ENCODE measurements at regions not wholly inside any gene's neighbourhood (a gene's known extent, or its start where the extent isn't known, plus 50 kb on each side); places are given as distances from the start of the nearest gene placed in this dataset.

GRCh38 chr13:62933809-62934208, 1518.2 kb upstream of the PCDH20 start:
- DNase-seq (no peak), ATAC-seq (replicated peaks) (no peak)
- H3K27me3 Mint-ChIP-seq = no peaks in the 10 kb centered on the region
- no peak overlapping the region for H3K27ac Mint-ChIP-seq
- no peaks in the 10 kb centered on the region for H3K4me1 Mint-ChIP-seq
- no peaks in the 10 kb centered on the region for H3K36me3 Mint-ChIP-seq
- no peak overlapping the region for H3K4me3 Mint-ChIP-seq
- peaks cover 0 to 6% of the 10 kb centered on the region in 2 donors for H3K9me3 Mint-ChIP-seq

- Mint-ChIP-seq H3K27ac (no peak overlapping the region), H3K4me3 (no peak overlapping the region), H3K36me3 (no peaks in the 10 kb centered on the region), H3K4me1 (no peaks in the 10 kb centered on the region), H3K9me3 (peaks cover 0 to 6% of the 10 kb centered on the region in 2 donors), H3K27me3 (no peaks in the 10 kb centered on the region)
- ATAC-seq (replicated peaks) = no peak
- DNase-seq = no peak
Observed at GRCh38 chr13:62932256-62932883, 1516.7 kb upstream of the PCDH20 start.

- Mint-ChIP-seq H3K4me1 (no peaks in the 10 kb centered on the region), H3K36me3 (no peaks in the 10 kb centered on the region), H3K4me3 (no peak overlapping the region), H3K27ac (no peak overlapping the region), H3K27me3 (no peaks in the 10 kb centered on the region), H3K9me3 (peaks cover 0 to 6% of the 10 kb centered on the region in 2 donors)
- DNase-seq (no peak), ATAC-seq (replicated peaks) (no peak)
Observed at GRCh38 chr13:62931853-62932252, 1516.2 kb upstream of the PCDH20 start.

GRCh38 chr13:62924395-62924794, 1508.7 kb upstream of the PCDH20 start:
- Mint-ChIP-seq H3K4me1 (no peaks in the 10 kb centered on the region), H3K4me3 (no peak overlapping the region), H3K36me3 (no peaks in the 10 kb centered on the region), H3K27ac (no peak overlapping the region), H3K27me3 (no peaks in the 10 kb centered on the region), H3K9me3 (peaks cover 3 to 7% of the 10 kb centered on the region in 2 donors)
- DNase-seq = no peak
- no peak for ATAC-seq (replicated peaks)

GRCh38 chr13:62920159-62920558, 1504.5 kb upstream of the PCDH20 start:
- no peak for ATAC-seq (replicated peaks)
- H3K27ac Mint-ChIP-seq = no peak overlapping the region

DNA sequence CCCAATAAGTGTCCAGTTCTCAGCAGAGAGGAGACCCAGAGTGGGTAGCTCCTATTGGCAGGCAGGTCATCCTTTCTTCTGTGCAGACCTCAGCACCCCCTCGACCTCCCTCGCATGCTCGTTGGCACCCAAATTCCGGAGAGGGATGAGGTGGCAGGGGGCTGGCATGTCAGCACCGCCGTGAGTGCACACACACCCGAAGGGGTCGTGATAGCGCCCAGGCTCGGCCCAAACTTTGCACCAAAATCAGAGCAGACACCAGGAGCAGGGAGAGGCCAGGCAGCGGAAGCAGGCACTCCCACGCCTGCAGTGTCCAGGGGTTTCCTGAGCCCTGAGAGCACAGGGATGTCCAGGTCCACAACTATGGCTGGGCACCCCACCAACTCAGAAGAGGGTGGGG, 1503.8 kb upstream of the PCDH20 start:
- no peak overlapping the region for H3K27ac Mint-ChIP-seq
- DNase-seq = no peak
- H3K4me1 Mint-ChIP-seq = no peaks in the 10 kb centered on the region
- H3K9me3 Mint-ChIP-seq = peaks cover 4 to 6% of the 10 kb centered on the region in 2 donors
- no peak for ATAC-seq (replicated peaks)
- H3K27me3 Mint-ChIP-seq = no peaks in the 10 kb centered on the region
- no peaks in the 10 kb centered on the region for H3K36me3 Mint-ChIP-seq
- H3K4me3 Mint-ChIP-seq = no peak overlapping the region

More at GRCh38 chr13:62920159-62920558, 1504.5 kb upstream of the PCDH20 start:
- no peaks in the 10 kb centered on the region for H3K36me3 Mint-ChIP-seq
- no peak for DNase-seq
- H3K4me1 Mint-ChIP-seq = no peaks in the 10 kb centered on the region
- no peaks in the 10 kb centered on the region for H3K27me3 Mint-ChIP-seq
- H3K9me3 Mint-ChIP-seq = peaks cover 3 to 6% of the 10 kb centered on the region in 2 donors
- H3K4me3 Mint-ChIP-seq = no peak overlapping the region

DNA sequence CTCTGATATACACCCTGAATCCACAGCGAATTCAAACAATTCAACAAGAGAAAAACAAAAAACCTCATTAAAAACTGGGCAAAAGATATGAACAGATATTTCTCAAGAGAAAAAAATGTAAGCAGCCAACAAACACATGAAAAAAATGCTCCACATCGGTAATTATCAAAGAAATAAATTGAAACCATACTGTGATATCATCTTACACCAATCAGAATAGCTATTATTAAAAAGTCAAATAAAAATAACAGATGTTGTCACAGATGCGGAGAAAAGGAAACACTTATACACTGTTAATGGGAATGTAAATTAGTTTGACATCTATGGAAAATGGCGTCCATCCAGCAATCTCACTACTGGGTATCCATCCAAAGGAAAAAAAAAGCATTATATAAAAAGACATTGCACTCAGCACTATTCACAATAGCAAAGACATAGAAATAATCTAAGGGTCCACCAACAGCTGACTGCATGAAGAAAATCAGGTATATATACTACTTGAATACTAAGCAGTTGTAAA, 1495.0 kb upstream of the PCDH20 start:
- no peak overlapping the region for H3K27ac Mint-ChIP-seq

DNA sequence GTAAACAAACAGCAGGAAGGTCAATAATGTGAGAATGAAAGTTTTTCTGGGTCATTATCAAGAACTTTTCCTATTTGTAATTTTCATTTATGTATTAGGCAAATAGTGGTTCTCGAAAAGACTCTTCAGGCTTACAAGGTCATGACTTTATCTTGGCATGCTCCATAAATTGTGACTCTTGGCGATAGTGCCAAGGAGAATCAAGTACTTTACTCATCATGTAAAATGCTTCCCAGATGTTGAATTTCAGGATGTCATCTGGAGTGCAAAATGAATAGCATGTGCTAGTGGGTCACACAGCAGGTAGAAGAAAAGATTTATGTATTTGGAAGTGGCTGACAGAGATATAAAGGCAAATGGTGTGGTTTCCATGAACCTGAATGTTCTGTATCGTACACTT, 1492.7 kb upstream of the PCDH20 start:
- ATAC-seq (replicated peaks) (no peak), DNase-seq (no peak)
- Mint-ChIP-seq H3K4me3 (no peak overlapping the region), H3K27me3 (no peaks in the 10 kb centered on the region), H3K27ac (no peak overlapping the region), H3K36me3 (no peaks in the 10 kb centered on the region), H3K9me3 (peaks cover 0 to 2% of the 10 kb centered on the region in 2 donors), H3K4me1 (no peaks in the 10 kb centered on the region)

More for the DNA sequence above, 1495.0 kb upstream of the PCDH20 start:
- DNase-seq (no peak), ATAC-seq (replicated peaks) (no peak)
- Mint-ChIP-seq H3K27me3 (no peaks in the 10 kb centered on the region), H3K4me1 (no peaks in the 10 kb centered on the region), H3K4me3 (no peak overlapping the region), H3K36me3 (no peaks in the 10 kb centered on the region), H3K9me3 (peaks cover 0 to 3% of the 10 kb centered on the region in 2 donors)

DNA sequence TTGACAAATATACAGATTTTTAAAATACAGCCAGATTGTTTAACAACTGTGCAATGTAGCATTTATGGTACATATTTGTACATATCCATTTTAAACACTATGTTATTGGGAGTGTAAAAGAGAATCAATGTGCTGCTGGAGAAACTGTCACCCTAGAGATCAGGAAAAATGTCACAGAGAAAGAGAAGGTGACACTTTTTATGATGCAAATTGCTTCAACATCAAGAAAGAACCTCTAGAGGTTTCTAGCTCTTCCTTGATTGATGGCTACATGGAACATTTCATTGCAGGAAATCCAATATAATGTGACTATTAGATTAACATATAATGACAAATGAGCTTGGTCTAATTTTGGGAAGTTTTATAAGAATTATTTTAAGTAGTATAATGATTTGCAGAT, 1491.2 kb upstream of the PCDH20 start:
- ATAC-seq (replicated peaks) (no peak), DNase-seq (no peak)
- no peak overlapping the region for H3K27ac Mint-ChIP-seq
- H3K4me3 Mint-ChIP-seq = no peak overlapping the region
- H3K9me3 Mint-ChIP-seq = peaks cover 0 to 2% of the 10 kb centered on the region in 2 donors
- no peaks in the 10 kb centered on the region for H3K4me1 Mint-ChIP-seq
- H3K27me3 Mint-ChIP-seq = no peaks in the 10 kb centered on the region
- H3K36me3 Mint-ChIP-seq = no peaks in the 10 kb centered on the region

- DNase-seq = no peak
- H3K9me3 Mint-ChIP-seq = peaks cover 0 to 2% of the 10 kb centered on the region in 2 donors
- H3K4me1 Mint-ChIP-seq = no peaks in the 10 kb centered on the region
- H3K27ac Mint-ChIP-seq = no peak overlapping the region
- H3K36me3 Mint-ChIP-seq = no peaks in the 10 kb centered on the region
- H3K27me3 Mint-ChIP-seq = no peaks in the 10 kb centered on the region
- H3K4me3 Mint-ChIP-seq = no peak overlapping the region
- no peak for ATAC-seq (replicated peaks)
Observed at GRCh38 chr13:62906469-62906868, 1490.8 kb upstream of the PCDH20 start.

DNA sequence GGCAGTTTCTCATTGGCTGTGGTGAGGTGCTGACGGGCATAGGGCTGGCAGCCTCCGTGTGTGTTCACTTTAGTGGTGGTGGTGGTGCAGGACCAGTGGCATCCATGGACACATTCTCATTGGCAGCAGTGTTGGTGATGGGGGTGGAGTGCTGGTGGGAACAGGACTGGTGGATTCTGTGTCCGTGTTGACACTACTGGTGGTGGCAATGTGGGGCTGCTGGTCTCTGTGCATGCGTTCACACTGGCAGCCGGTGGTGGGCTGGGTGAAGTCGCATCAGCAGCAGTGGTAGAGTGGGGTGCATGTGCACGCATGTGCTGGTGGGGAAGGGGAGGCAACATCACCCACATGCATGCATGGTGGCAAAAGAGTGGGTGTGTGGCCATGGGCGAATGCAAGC, 1471.4 kb upstream of the PCDH20 start:
- H3K9me3 Mint-ChIP-seq = peaks cover 7 to 11% of the 10 kb centered on the region in 2 donors
- DNase-seq (no peak), ATAC-seq (replicated peaks) (no peak)
- no peaks in the 10 kb centered on the region for H3K27me3 Mint-ChIP-seq
- H3K36me3 Mint-ChIP-seq = no peaks in the 10 kb centered on the region
- H3K27ac Mint-ChIP-seq = no peak overlapping the region
- no peak overlapping the region for H3K4me3 Mint-ChIP-seq
- H3K4me1 Mint-ChIP-seq = no peaks in the 10 kb centered on the region

- DNase-seq (no peak), ATAC-seq (replicated peaks) (no peak)
- no peak overlapping the region for H3K27ac Mint-ChIP-seq
- no peak overlapping the region for H3K4me3 Mint-ChIP-seq
- H3K4me1 Mint-ChIP-seq = no peaks in the 10 kb centered on the region
- H3K36me3 Mint-ChIP-seq = no peaks in the 10 kb centered on the region
- no peaks in the 10 kb centered on the region for H3K27me3 Mint-ChIP-seq
- H3K9me3 Mint-ChIP-seq = peaks cover 3 to 7% of the 10 kb centered on the region in 2 donors
Observed at GRCh38 chr13:62879071-62879470, 1463.4 kb upstream of the PCDH20 start.

GRCh38 chr13:62875118-62875640, 1459.5 kb upstream of the PCDH20 start:
- no peak overlapping the region for H3K27ac Mint-ChIP-seq
- H3K27me3 Mint-ChIP-seq = no peaks in the 10 kb centered on the region
- no peak for ATAC-seq (replicated peaks)
- H3K9me3 Mint-ChIP-seq = peaks cover 3 to 7% of the 10 kb centered on the region in 2 donors
- H3K36me3 Mint-ChIP-seq = no peaks in the 10 kb centered on the region
- H3K4me1 Mint-ChIP-seq = no peaks in the 10 kb centered on the region
- DNase-seq = no peak
- H3K4me3 Mint-ChIP-seq = no peak overlapping the region

- no peaks in the 10 kb centered on the region for H3K36me3 Mint-ChIP-seq
Observed at GRCh38 chr13:62850331-62850730, 1434.7 kb upstream of the PCDH20 start.

DNA sequence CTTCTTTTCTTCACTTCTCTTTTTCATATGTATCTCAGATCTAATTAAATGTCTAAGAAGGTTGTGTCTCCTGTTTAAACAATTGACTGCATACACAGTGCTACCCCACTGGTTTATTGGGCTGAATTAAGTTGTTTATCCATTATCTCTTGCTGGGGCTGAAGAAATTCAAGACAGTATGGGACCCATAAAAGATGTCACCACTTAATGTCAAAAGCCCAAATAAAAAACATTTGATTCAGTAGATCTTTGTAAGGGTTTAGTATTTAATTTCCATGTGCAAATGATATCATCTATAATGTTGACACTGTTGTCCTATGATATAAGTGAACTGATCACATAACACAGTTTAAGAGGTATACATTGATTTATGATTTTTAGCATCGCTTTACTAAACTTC, 1431.9 kb upstream of the PCDH20 start:
- Mint-ChIP-seq H3K9me3 (no peaks in the 10 kb centered on the region), H3K27ac (no peak overlapping the region), H3K27me3 (no peaks in the 10 kb centered on the region), H3K4me1 (no peaks in the 10 kb centered on the region), H3K4me3 (no peak overlapping the region), H3K36me3 (no peaks in the 10 kb centered on the region)
- ATAC-seq (replicated peaks) = no peak
- no peak for DNase-seq

More at GRCh38 chr13:62850331-62850730, 1434.7 kb upstream of the PCDH20 start:
- ATAC-seq (replicated peaks) (no peak), DNase-seq (no peak)
- H3K27ac Mint-ChIP-seq = no peak overlapping the region
- H3K9me3 Mint-ChIP-seq = peaks cover 0 to 3% of the 10 kb centered on the region in 2 donors
- no peak overlapping the region for H3K4me3 Mint-ChIP-seq
- no peaks in the 10 kb centered on the region for H3K27me3 Mint-ChIP-seq
- H3K4me1 Mint-ChIP-seq = peaks cover 0 to 1% of the 10 kb centered on the region in 2 donors
